Loucy (cell line): ENCODE measurements at regions not wholly inside any gene's neighbourhood (a gene's known extent, or its start where the extent isn't known, plus 50 kb on each side); places are given as distances from the start of the nearest gene placed in this dataset.

ENCODE experiments used
- H2AFZ ChIP-seq: fragments of 200-600 bp; sonication (generic); 2 replicates; pipeline ENCODE4 v1.6.0; 2016; ENCODE audit warnings: antibody characterized with exemption, mild to moderate bottlenecking, low read length, moderate library complexity
- H3F3A ChIP-seq: fragments of 200-600 bp; 2 replicates; pipeline ENCODE4 v1.6.0; 2016; ENCODE audit warnings: antibody characterized with exemption, low read depth, mild to moderate bottlenecking
- H3K27me3 ChIP-seq: fragments of 200-600 bp; sonication (generic); 2 replicates; pipeline ENCODE4 v1.6.1; 2014; ENCODE audit warnings: low read length, mild to moderate bottlenecking; ENCODE audit not compliant: insufficient read depth, poor library complexity, severe bottlenecking
- H3K36me3 ChIP-seq: fragments of 200-600 bp; sonication (generic); 2 replicates; pipeline ENCODE4 v1.6.1; 2016; ENCODE audit warnings: low read length; ENCODE audit not compliant: insufficient read depth
- H3K4me1 ChIP-seq: fragments of 200-600 bp; sonication (generic); 2 replicates; pipeline ENCODE4 v1.5.1; 2014; ENCODE audit warnings: low read length, mild to moderate bottlenecking; ENCODE audit not compliant: insufficient read depth, poor library complexity, severe bottlenecking
- H3K4me2 ChIP-seq: fragments of 200-600 bp; sonication (generic); 2 replicates; pipeline ENCODE4 v1.6.0; 2014; ENCODE audit warnings: antibody characterized with exemption, low read length, low read depth, mild to moderate bottlenecking; ENCODE audit not compliant: poor library complexity, severe bottlenecking
- H3K4me3 ChIP-seq: fragments of 200-600 bp; sonication (generic); 2 replicates; pipeline ENCODE4 v1.5.1; 2014; ENCODE audit warnings: low read length, mild to moderate bottlenecking, mixed read lengths; ENCODE audit not compliant: poor library complexity, severe bottlenecking
- H3K79me2 ChIP-seq: fragments of 200-600 bp; sonication (generic); 2 replicates; pipeline ENCODE4 v1.6.1; 2014; ENCODE audit warnings: low read length; ENCODE audit not compliant: insufficient read depth
- H3K9ac ChIP-seq: fragments of 200-600 bp; sonication (generic); 2 replicates; pipeline ENCODE4 v1.6.0; 2014; ENCODE audit warnings: mild to moderate bottlenecking, low read depth, low read length, moderate library complexity; ENCODE audit not compliant: poor library complexity, severe bottlenecking
- H3K9me2 ChIP-seq: fragments of 200-600 bp; sonication (generic); replicated peaks from 2 replicates; pipeline ENCODE4 v1.6.1; 2016; ENCODE audit warnings: low read depth, low read length, mixed read lengths
- H3K9me3 ChIP-seq: fragments of 200-600 bp; sonication (generic); 2 replicates; pipeline ENCODE4 v1.6.1; 2014; ENCODE audit warnings: mild to moderate bottlenecking, antibody characterized with exemption, low read length, low read depth; ENCODE audit not compliant: insufficient read depth
- H4K20me1 ChIP-seq: fragments of 200-600 bp; sonication (generic); 2 replicates; pipeline ENCODE4 v1.6.0; 2014; ENCODE audit warnings: antibody characterized with exemption, low read length, mild to moderate bottlenecking; ENCODE audit not compliant: insufficient read depth, poor library complexity, severe bottlenecking
- CTCF ChIP-seq: fragments of 200-600 bp; sonication (generic); conservative IDR thresholded peaks from 2 replicates; pipeline ENCODE4 v1.5.1; 2014; ENCODE audit warnings: mild to moderate bottlenecking, antibody characterized with exemption, low read length
- EZH2phosphoT487 ChIP-seq: fragments of 200-600 bp; IDR thresholded peaks from 2 replicates; pipeline ENCODE4 v1.6.1; 2018; ENCODE audit warnings: antibody characterized with exemption, mild to moderate bottlenecking, moderate library complexity, borderline replicate concordance

GRCh38 chr12:13769273-13769672 lies 212.1 kb downstream of the GRIN2B start:
- no peaks in the 10 kb centered on the region for H3K36me3 ChIP-seq
- H3K9me2 ChIP-seq, result no peaks in the 10 kb centered on the region
- no peak overlapping the region for H2AFZ ChIP-seq
- no peak overlapping the region for H3K4me3 ChIP-seq
- no peaks in the 10 kb centered on the region for H3K27me3 ChIP-seq
- H3K9me3 ChIP-seq, result no peaks in the 10 kb centered on the region
- H3K4me1 ChIP-seq, result no peaks in the 10 kb centered on the region
- H3K9ac ChIP-seq, result no peak overlapping the region
- H4K20me1 ChIP-seq, result no peaks in the 10 kb centered on the region
- H3K79me2 ChIP-seq, result no peaks in the 10 kb centered on the region
- no peak overlapping the region for H3K4me2 ChIP-seq
- no peaks in the 10 kb centered on the region for H3F3A ChIP-seq
- TF ChIP-seq EZH2phosphoT487 (no peak), CTCF (no peak)

GRCh38 chr12:13764748-13765147 lies 216.7 kb downstream of the GRIN2B start:
- no peaks in the 10 kb centered on the region for H3K27me3 ChIP-seq
- H3K36me3 ChIP-seq, result no peaks in the 10 kb centered on the region
- H3K4me3 ChIP-seq, result no peak overlapping the region
- no peak overlapping the region for H3K9ac ChIP-seq
- H3K4me2 ChIP-seq, result no peak overlapping the region
- H4K20me1 ChIP-seq, result no peaks in the 10 kb centered on the region
- no peaks in the 10 kb centered on the region for H3F3A ChIP-seq
- TF ChIP-seq EZH2phosphoT487, result no peak
- no peak for TF ChIP-seq CTCF
- H3K9me2 ChIP-seq, result no peaks in the 10 kb centered on the region
- no peak overlapping the region for H2AFZ ChIP-seq
- H3K9me3 ChIP-seq, result no peaks in the 10 kb centered on the region
- no peaks in the 10 kb centered on the region for H3K4me1 ChIP-seq
- no peaks in the 10 kb centered on the region for H3K79me2 ChIP-seq

GRCh38 chr12:13749389-13749788 lies 232.0 kb downstream of the GRIN2B start:
- no peaks in the 10 kb centered on the region for H4K20me1 ChIP-seq
- TF ChIP-seq EZH2phosphoT487 (no peak), CTCF (no peak)
- H3K27me3 ChIP-seq, result no peaks in the 10 kb centered on the region
- no peaks in the 10 kb centered on the region for H3K9me3 ChIP-seq
- H3K4me2 ChIP-seq, result no peak overlapping the region
- no peak overlapping the region for H2AFZ ChIP-seq
- no peaks in the 10 kb centered on the region for H3K79me2 ChIP-seq
- H3K9me2 ChIP-seq, result no peaks in the 10 kb centered on the region
- H3F3A ChIP-seq, result no peaks in the 10 kb centered on the region
- no peaks in the 10 kb centered on the region for H3K36me3 ChIP-seq
- H3K4me3 ChIP-seq, result no peak overlapping the region
- no peak overlapping the region for H3K9ac ChIP-seq
- no peaks in the 10 kb centered on the region for H3K4me1 ChIP-seq
